ENCODE measurements at regions not wholly inside any gene's neighbourhood (a gene's known extent, or its start where the extent isn't known, plus 50 kb on each side); places are given as distances from the start of the nearest gene placed in this dataset.

DNA sequence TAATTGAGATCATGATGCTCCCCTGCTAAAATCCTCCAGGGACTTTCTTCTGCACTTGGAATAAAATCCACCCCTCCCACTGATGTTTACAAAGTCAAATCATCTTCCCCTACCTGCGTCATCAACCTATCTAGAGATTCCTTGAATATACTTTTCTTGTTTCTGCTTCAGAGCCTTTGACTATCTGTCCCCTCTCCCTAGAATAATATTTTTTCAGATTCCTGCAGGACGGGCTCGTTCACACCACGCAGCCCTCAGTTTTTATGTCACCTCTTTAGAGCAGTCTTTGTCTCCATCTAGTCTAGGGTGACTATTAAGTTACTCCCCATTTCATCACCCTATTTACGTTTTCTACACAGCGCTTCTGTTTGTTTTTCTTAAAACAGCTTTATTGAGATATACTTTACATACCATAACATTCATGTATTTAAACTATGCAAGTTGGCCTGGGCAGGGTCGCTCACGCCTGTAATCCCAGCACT is 94.8 kb upstream of the SESN3 start:
- Histone ChIP-seq H3K4me1 (ENCODE audit: insufficient read depth, low read length) (peaks cover 5% of the 10 kb centered on the region), H3K36me3 (ENCODE audit: insufficient read depth, low read length) (no peaks in the 10 kb centered on the region), H3K4me3 (ENCODE audit: low read length) (no peak overlapping the region), H3K27ac (ENCODE audit: low read depth in 1 of 2, low read length in 2 of 2) (no peak overlapping the region), H3K27me3 (ENCODE audit: control insufficient read depth in 1 of 2, insufficient read depth in 2 of 2, low read length in 2 of 2) (no peaks in the 10 kb centered on the region), H3K9me3 (ENCODE audit: control insufficient read depth in 1 of 2, insufficient read depth in 1 of 2, low read length in 2 of 2) (no peaks in the 10 kb centered on the region)
- Mint-ChIP-seq H3K27me3 (no peaks in the 10 kb centered on the region), H3K27ac (no peak overlapping the region), H3K4me3 (no peak overlapping the region), H3K9me3 (no peaks in the 10 kb centered on the region), H3K36me3 (ENCODE audit: low read depth) (no peaks in the 10 kb centered on the region), H3K4me1 (ENCODE audit: low read depth) (peaks cover 17% of the 10 kb centered on the region)
- TF ChIP-seq, protein P1, sequence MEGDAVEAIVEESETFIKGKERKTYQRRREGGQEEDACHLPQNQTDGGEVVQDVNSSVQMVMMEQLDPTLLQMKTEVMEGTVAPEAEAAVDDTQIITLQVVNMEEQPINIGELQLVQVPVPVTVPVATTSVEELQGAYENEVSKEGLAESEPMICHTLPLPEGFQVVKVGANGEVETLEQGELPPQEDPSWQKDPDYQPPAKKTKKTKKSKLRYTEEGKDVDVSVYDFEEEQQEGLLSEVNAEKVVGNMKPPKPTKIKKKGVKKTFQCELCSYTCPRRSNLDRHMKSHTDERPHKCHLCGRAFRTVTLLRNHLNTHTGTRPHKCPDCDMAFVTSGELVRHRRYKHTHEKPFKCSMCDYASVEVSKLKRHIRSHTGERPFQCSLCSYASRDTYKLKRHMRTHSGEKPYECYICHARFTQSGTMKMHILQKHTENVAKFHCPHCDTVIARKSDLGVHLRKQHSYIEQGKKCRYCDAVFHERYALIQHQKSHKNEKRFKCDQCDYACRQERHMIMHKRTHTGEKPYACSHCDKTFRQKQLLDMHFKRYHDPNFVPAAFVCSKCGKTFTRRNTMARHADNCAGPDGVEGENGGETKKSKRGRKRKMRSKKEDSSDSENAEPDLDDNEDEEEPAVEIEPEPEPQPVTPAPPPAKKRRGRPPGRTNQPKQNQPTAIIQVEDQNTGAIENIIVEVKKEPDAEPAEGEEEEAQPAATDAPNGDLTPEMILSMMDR (IDR thresholded peaks at IDR 0.05): no peak
- intact Hi-C loops (cut with DNase I, micrococcal nuclease): no loop called here
- POLR2A ChIA-PET: interaction anchor here (0.6 to 1.7 kb wide), 2 partner anchors 26 to 75 kb away, joined by 3 to 4 read pairs; no protein-coding TSS in a partner anchor
- DNase-seq (no peak), ATAC-seq (ENCODE audit: poor library complexity) (no peak)
- CTCF ChIA-PET: no interaction called here

DNA sequence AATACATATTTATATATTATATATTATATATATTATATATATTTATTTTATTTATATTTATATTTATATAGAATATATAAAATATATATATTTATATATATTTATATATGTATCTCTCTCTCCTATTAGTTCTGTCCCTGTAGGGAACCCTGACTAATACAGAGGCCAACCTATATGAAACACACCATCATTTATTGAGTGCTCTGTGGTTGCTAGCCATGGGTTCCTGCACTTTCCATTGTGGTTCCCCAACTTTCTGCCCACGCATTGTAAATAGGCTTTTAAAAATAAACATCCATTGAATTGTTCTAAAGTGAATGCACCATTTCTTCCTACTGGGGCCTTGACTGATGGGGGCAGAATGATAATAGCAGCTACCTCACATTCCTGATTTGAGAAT is 93.8 kb upstream of the SESN3 start:
- Histone ChIP-seq H3K36me3 (ENCODE audit: insufficient read depth, low read length) (no peaks in the 10 kb centered on the region), H3K27me3 (ENCODE audit: control insufficient read depth in 1 of 2, insufficient read depth in 2 of 2, low read length in 2 of 2) (no peaks in the 10 kb centered on the region), H3K4me1 (ENCODE audit: insufficient read depth, low read length) (no peaks in the 10 kb centered on the region), H3K27ac (ENCODE audit: low read depth in 1 of 2, low read length in 2 of 2) (no peak overlapping the region), H3K9me3 (ENCODE audit: control insufficient read depth in 1 of 2, insufficient read depth in 1 of 2, low read length in 2 of 2) (no peaks in the 10 kb centered on the region), H3K4me3 (ENCODE audit: low read length) (no peak overlapping the region)
- Mint-ChIP-seq H3K27ac (no peak overlapping the region), H3K4me3 (no peak overlapping the region), H3K27me3 (no peaks in the 10 kb centered on the region), H3K9me3 (no peaks in the 10 kb centered on the region), H3K36me3 (ENCODE audit: low read depth) (no peaks in the 10 kb centered on the region), H3K4me1 (ENCODE audit: low read depth) (peaks cover 12% of the 10 kb centered on the region)
- no peak for DNase-seq
- ChIA-PET POLR2A (no interaction called here), CTCF (no interaction called here)
- ATAC-seq (ENCODE audit: poor library complexity): no peak
- TF ChIP-seq, protein P1 (IDR thresholded peaks at IDR 0.05): no peak
- intact Hi-C loops (cut with DNase I, micrococcal nuclease): no loop called here

DNA sequence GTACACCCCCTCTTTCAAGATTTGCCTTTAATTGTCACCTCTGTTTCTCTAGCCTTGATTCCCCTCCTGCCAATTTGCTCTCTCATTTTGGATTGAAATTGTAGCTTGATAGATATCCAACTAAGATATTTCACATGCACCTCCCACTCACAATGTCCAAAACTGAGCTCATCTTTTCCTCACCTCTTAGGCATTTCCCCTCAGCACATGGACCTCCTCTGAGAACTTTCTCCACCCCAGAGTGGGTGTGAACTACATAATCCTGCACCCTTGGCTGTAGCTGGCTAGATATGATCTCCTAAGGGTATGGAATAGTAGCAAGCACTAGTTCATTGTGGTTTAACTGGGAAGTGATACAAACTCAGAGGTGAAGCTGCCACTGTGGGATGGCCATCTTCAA is 91.5 kb upstream of the SESN3 start:
- ChIA-PET CTCF (no interaction called here), POLR2A (no interaction called here)
- H3K27ac Mint-ChIP-seq: no peak overlapping the region

More for the DNA sequence above, 91.5 kb upstream of the SESN3 start:
- no peaks in the 10 kb centered on the region for H3K9me3 Mint-ChIP-seq
- no peaks in the 10 kb centered on the region for H3K4me1 Mint-ChIP-seq (ENCODE audit: low read depth)
- DNase-seq (no peak), ATAC-seq (ENCODE audit: poor library complexity) (no peak)
- Histone ChIP-seq H3K4me3 (ENCODE audit: low read length) (no peak overlapping the region), H3K9me3 (ENCODE audit: control insufficient read depth in 1 of 2, insufficient read depth in 1 of 2, low read length in 2 of 2) (no peaks in the 10 kb centered on the region), H3K4me1 (ENCODE audit: insufficient read depth, low read length) (no peaks in the 10 kb centered on the region), H3K27me3 (ENCODE audit: control insufficient read depth in 1 of 2, insufficient read depth in 2 of 2, low read length in 2 of 2) (no peaks in the 10 kb centered on the region), H3K27ac (ENCODE audit: low read depth in 1 of 2, low read length in 2 of 2) (no peak overlapping the region), H3K36me3 (ENCODE audit: insufficient read depth, low read length) (no peaks in the 10 kb centered on the region)
- no peaks in the 10 kb centered on the region for H3K27me3 Mint-ChIP-seq
- intact Hi-C loops (cut with DNase I, micrococcal nuclease): no loop called here
- no peaks in the 10 kb centered on the region for H3K36me3 Mint-ChIP-seq (ENCODE audit: low read depth)
- TF ChIP-seq, protein P1 (IDR thresholded peaks at IDR 0.05): no peak
- H3K4me3 Mint-ChIP-seq: no peak overlapping the region
